ENCODE measurements at regions not wholly inside any gene's neighbourhood (a gene's known extent, or its start where the extent isn't known, plus 50 kb on each side); places are given as distances from the start of the nearest gene placed in this dataset.

DNA sequence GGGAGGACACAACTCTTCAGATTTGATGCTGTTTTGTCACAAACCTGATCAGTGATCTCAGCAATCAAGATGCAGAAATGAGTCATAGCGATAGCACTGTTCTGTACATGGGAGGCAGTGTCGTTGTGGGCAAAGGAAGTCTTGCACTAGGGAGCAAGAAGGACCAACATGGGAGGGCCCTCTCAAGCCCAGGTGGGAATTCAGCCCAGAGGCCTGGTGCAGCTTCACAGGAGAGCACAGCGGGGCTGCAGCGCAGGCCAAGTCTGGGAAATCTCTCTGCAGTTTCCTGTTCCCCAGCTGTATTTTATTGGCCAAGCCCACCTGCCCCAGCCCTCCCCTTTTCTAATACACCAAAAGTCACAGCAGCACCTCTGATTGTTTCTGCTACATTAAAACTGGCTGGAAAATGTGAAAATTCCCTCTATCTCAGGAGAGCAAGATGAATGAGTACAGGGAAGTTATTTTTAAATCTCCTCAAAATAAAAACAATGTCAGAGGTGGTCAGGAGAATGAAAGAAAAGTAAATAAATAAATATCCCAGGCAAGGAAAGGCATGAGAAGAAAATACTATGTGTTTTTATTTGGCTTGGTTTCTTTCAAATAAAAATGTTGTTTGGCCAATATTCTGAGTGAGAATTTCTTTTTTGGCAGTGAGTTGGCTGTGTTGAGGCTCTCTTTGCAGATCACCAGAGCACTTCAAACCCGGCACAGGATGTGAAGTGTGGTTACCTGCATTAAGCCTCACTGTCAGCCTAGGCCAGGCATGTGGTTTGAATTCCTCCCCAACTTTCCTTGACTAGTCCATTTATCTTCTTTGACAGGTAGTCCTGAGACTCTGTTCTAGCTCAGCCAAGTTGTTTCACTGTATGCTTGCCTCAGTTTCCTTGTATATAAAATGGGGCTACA is 422.1 kb downstream of the PLPP3 start:
- TF ChIP-seq, protein P1, sequence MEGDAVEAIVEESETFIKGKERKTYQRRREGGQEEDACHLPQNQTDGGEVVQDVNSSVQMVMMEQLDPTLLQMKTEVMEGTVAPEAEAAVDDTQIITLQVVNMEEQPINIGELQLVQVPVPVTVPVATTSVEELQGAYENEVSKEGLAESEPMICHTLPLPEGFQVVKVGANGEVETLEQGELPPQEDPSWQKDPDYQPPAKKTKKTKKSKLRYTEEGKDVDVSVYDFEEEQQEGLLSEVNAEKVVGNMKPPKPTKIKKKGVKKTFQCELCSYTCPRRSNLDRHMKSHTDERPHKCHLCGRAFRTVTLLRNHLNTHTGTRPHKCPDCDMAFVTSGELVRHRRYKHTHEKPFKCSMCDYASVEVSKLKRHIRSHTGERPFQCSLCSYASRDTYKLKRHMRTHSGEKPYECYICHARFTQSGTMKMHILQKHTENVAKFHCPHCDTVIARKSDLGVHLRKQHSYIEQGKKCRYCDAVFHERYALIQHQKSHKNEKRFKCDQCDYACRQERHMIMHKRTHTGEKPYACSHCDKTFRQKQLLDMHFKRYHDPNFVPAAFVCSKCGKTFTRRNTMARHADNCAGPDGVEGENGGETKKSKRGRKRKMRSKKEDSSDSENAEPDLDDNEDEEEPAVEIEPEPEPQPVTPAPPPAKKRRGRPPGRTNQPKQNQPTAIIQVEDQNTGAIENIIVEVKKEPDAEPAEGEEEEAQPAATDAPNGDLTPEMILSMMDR (IDR thresholded peaks at IDR 0.05), result no peak
- TF ChIP-seq POLR2A (IDR thresholded peaks at IDR 0.05) (no peak), POLR2AphosphoS5 (IDR thresholded peaks at IDR 0.05) (no peak)

All from prostate gland (tissue), 2 donors.